ENCODE measurements at regions not wholly inside any gene's neighbourhood (a gene's known extent, or its start where the extent isn't known, plus 50 kb on each side); places are given as distances from the start of the nearest gene placed in this dataset.
"Not testable (repeated sequence)": the region's sequence is repeated elsewhere in the genome, so short reads cannot be mapped to it uniquely, and the experiment has no call there.

DNA sequence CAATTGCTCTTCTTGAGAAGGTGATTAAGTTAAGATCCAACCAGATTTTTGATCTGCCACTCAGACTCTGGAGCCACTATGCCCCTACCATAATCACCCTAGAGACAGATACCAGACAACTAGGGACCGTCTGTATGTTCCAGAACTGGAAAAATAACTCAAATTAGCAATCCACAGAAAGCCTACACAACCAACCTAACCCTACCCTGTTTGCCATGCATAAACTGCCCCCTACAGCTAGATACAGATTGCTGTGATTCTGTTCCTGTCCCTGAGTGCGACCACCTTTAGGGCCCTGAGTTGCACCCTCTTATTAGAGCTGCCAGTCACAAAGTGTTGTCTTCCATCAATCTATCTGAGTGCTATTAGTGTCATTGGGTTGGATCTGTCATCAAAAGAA, 929.8 kb upstream of the SLITRK1 start:
- TF ChIP-seq, protein P1, sequence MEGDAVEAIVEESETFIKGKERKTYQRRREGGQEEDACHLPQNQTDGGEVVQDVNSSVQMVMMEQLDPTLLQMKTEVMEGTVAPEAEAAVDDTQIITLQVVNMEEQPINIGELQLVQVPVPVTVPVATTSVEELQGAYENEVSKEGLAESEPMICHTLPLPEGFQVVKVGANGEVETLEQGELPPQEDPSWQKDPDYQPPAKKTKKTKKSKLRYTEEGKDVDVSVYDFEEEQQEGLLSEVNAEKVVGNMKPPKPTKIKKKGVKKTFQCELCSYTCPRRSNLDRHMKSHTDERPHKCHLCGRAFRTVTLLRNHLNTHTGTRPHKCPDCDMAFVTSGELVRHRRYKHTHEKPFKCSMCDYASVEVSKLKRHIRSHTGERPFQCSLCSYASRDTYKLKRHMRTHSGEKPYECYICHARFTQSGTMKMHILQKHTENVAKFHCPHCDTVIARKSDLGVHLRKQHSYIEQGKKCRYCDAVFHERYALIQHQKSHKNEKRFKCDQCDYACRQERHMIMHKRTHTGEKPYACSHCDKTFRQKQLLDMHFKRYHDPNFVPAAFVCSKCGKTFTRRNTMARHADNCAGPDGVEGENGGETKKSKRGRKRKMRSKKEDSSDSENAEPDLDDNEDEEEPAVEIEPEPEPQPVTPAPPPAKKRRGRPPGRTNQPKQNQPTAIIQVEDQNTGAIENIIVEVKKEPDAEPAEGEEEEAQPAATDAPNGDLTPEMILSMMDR (IDR thresholded peaks at IDR 0.05; ENCODE audit: control insufficient read depth, extremely low read depth, insufficient read depth), result no peak
- H3K4me3 ChIP-seq (ENCODE audit: low read depth, low read length), result no peak overlapping the region
- no peak for DNase-seq (ENCODE audit: low read depth)

DNA sequence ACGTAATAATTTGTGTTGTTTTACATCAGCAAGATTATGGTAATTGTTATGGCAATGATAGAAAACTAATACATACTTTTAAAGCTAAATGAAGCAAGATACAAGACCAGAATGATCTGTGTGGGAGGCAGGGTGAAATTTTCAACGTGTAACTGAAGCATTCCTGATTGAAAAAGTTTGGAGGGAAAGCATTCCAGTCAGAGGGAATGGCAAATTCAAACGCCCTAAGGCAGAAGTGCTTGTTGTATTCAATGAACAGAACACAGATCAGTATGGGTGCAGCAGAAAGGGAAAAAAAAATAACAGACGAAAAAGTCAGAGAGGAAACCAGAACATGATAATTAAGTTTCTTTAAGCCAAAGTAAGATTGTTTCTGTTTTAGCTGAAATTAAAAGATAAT, 928.5 kb upstream of the SLITRK1 start:
- H3K4me3 ChIP-seq (ENCODE audit: low read depth, low read length), result no peak overlapping the region
- TF ChIP-seq, protein P1 (IDR thresholded peaks at IDR 0.05; ENCODE audit: control insufficient read depth, extremely low read depth, insufficient read depth), result no peak
- no peak for DNase-seq (ENCODE audit: low read depth)

DNA sequence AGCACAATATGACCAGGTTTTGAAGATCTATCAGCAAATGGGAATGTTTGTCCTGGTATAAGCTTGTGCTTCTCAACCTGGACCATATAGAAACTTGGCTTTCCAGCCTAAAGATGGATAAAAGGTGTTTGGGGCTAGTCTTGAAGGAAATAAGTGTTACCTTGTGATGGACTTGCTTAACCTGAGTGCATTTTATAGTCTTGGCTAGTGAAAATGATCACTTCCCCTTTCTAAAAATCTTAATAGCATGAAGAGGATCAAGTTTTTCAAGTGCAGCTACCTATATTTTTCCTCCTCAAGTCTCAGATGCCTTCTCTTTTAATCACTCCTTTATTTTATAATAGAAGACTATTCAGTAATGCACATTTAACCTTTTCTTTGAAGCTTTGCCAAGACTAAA, 919.8 kb upstream of the SLITRK1 start:
- TF ChIP-seq, protein P1 (IDR thresholded peaks at IDR 0.05; ENCODE audit: control insufficient read depth, extremely low read depth, insufficient read depth), result no peak
- no peak for DNase-seq (ENCODE audit: low read depth)
- H3K4me3 ChIP-seq (ENCODE audit: low read depth, low read length), result no peak overlapping the region

DNA sequence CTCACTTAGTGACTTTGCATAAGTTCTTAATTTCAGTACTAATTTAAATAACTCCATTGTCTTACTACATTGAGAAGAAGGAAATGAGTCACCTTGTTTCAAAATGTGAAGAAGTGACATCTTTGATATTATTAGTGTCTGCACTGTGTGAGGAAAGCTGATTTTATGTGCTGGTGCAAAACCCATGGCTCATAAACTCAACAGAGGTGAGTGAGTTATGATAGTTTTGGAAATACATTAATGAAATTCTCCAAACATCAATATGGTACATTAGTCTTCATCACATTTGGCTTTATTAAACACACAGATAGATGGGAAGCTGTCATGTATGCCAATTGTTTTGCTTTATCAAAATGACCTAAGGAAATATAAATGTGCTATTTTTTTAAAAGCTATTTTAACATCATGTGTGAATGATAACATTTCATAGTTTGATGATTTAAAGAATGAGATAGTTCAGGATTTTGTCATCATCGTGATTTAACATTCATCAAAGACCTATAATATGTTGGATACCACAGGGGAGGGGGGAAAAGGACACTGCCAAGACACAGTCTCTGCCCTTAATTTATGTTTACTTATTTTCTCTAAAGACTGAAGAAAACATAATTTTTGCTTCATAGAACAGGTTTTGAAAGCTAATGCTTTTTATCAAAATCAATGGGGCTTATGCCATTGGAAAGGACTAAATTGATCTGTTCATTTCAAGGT, 902.3 kb upstream of the SLITRK1 start:
- no peak for DNase-seq (ENCODE audit: low read depth)
- TF ChIP-seq, protein P1 (IDR thresholded peaks at IDR 0.05; ENCODE audit: control insufficient read depth, extremely low read depth, insufficient read depth), result no peak
- H3K4me3 ChIP-seq (ENCODE audit: low read depth, low read length), result no peak overlapping the region

DNA sequence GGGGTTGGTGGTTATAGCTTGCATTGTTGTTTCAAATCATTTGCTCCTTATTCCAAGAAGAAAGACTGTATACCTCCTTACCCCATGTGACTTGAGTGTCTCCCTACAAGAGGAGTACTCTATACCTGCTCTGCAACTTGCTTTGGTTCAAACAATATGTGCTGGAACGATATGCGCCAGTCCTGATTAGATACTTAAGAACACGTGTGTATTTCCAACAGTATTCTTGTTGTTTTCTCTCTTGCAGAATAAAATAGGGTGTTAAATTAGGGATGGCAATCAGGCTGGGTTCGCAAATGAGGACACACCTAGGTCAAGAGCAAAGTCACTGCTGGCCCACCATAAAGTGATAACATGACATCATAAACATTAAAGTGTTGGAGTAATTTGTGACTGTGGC, 895.0 kb upstream of the SLITRK1 start:
- TF ChIP-seq, protein P1 (IDR thresholded peaks at IDR 0.05; ENCODE audit: control insufficient read depth, extremely low read depth, insufficient read depth), result no peak
- no peak for DNase-seq (ENCODE audit: low read depth)
- H3K4me3 ChIP-seq (ENCODE audit: low read depth, low read length), result no peak overlapping the region

DNA sequence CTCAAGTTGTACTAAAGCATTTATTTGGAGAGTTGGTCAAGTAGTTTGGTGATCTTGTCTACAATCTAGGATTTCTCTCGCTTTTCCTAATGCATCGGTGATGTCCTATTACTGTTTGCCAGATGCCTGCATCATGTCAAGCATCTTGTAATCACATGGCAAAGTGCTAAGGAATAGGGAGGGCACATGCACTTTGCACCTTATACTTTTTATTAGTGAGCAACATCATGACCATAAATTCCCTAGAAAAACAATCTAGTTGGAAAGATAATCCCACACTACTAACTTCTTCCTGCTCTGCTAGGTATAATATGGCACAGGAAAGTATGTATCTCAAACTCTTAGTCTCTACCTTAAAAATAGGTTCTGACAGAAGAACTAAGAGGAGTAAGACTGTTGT, 894.3 kb upstream of the SLITRK1 start:
- no peak for DNase-seq (ENCODE audit: low read depth)
- no peak overlapping the region for H3K4me3 ChIP-seq (ENCODE audit: low read depth, low read length)
- TF ChIP-seq, protein P1 (IDR thresholded peaks at IDR 0.05; ENCODE audit: control insufficient read depth, extremely low read depth, insufficient read depth), result no peak

DNA sequence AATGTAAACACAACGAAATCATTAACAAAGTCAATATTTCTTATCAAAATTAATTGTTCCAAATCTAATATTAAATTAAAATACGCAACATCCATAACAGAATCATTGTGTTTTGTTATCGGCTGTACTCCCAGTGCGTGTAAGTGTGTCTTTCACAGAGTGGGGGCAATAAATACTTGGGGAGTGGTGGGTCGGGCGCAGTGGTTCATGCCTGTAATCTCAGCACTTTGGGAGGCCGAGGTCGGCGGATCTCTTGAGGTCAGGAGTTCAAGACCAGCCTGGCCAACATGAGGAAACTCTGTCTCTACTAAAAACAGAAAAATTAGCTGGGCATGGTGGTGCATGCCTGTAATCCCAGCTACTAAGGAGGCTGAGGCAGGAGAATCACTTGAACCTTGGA, 893.6 kb upstream of the SLITRK1 start:
- not testable (repeated sequence) for H3K4me3 ChIP-seq (ENCODE audit: low read depth, low read length); DNase-seq (ENCODE audit: low read depth)

Measured in LNCaP clone FGC (cell line).